ENCODE measurements at regions not wholly inside any gene's neighbourhood (a gene's known extent, or its start where the extent isn't known, plus 50 kb on each side); places are given as distances from the start of the nearest gene placed in this dataset.

- H3K27ac ChIP-seq = no peak overlapping the region
- no peaks in the 10 kb centered on the region for H3K36me3 ChIP-seq
- DNase-seq = no peak
- intact Hi-C loops (cut with DNase I) = no loop called here
- TF ChIP-seq POLR2AphosphoS5 (IDR thresholded peaks at IDR 0.05) (no peak), CTCF (IDR thresholded peaks at IDR 0.05) (no peak), POLR2A (IDR thresholded peaks at IDR 0.05) (no peak), EP300 (IDR thresholded peaks at IDR 0.05) (no peak)
- H3K4me3 ChIP-seq = no peak overlapping the region
- WGBS, 2 donors = 93 to 94% methylated on average over 5 of the region's 5 CpGs
- no peaks in the 10 kb centered on the region for H3K4me1 ChIP-seq
- H3K27me3 ChIP-seq = no peaks in the 10 kb centered on the region
- no peaks in the 10 kb centered on the region for H3K9me3 ChIP-seq
Measured at GRCh38 chr5:2888520-2889060, 137.1 kb upstream of the IRX2 start.

GRCh38 chr5:2887481-2888348 is 136.2 kb upstream of the IRX2 start:
- Histone ChIP-seq H3K9me3 (no peaks in the 10 kb centered on the region), H3K27ac (no peak overlapping the region), H3K36me3 (no peaks in the 10 kb centered on the region), H3K4me3 (no peak overlapping the region), H3K27me3 (no peaks in the 10 kb centered on the region), H3K4me1 (no peaks in the 10 kb centered on the region)
- no peak for TF ChIP-seq EP300 (IDR thresholded peaks at IDR 0.05)
- TF ChIP-seq CTCF (IDR thresholded peaks at IDR 0.05) = no peak
- TF ChIP-seq POLR2A (IDR thresholded peaks at IDR 0.05) = no peak
- no peak for TF ChIP-seq POLR2AphosphoS5 (IDR thresholded peaks at IDR 0.05)
- no peak for DNase-seq
- WGBS, 2 donors = 71 to 79% methylated on average over 7 of the region's 7 CpGs
- intact Hi-C loops (cut with DNase I) = no loop called here

GRCh38 chr5:2886531-2886930 is 135.1 kb upstream of the IRX2 start:
- no peak overlapping the region for H3K4me3 ChIP-seq
- no peak for TF ChIP-seq CTCF (IDR thresholded peaks at IDR 0.05)
- TF ChIP-seq POLR2A (IDR thresholded peaks at IDR 0.05) = no peak
- TF ChIP-seq POLR2AphosphoS5 (IDR thresholded peaks at IDR 0.05) = no peak
- no peak for TF ChIP-seq EP300 (IDR thresholded peaks at IDR 0.05)
- no peaks in the 10 kb centered on the region for H3K36me3 ChIP-seq
- 58 to 71% methylated on average over 3 of the region's 3 CpGs for WGBS, 2 donors
- no peak overlapping the region for H3K27ac ChIP-seq
- H3K4me1 ChIP-seq = no peaks in the 10 kb centered on the region
- H3K9me3 ChIP-seq = no peaks in the 10 kb centered on the region
- intact Hi-C loops (cut with DNase I) = no loop called here
- DNase-seq = no peak
- no peaks in the 10 kb centered on the region for H3K27me3 ChIP-seq

GRCh38 chr5:2883771-2884170 is 132.3 kb upstream of the IRX2 start:
- peak; percentile 10 for DNase-seq
- no peak for TF ChIP-seq EP300 (IDR thresholded peaks at IDR 0.05)
- no peak for TF ChIP-seq CTCF (IDR thresholded peaks at IDR 0.05)
- no peak for TF ChIP-seq POLR2A (IDR thresholded peaks at IDR 0.05)
- TF ChIP-seq POLR2AphosphoS5 (IDR thresholded peaks at IDR 0.05) = no peak
- intact Hi-C loops (cut with DNase I) = no loop called here

More at GRCh38 chr5:2883771-2884170, 132.3 kb upstream of the IRX2 start:
- peaks cover 0 to 7% (median 3%) of the 10 kb centered on the region in 4 donors for H3K9me3 ChIP-seq
- no peaks in the 10 kb centered on the region for H3K36me3 ChIP-seq
- H3K4me1 ChIP-seq = no peaks in the 10 kb centered on the region
- no peak overlapping the region for H3K27ac ChIP-seq
- no peak overlapping the region for H3K4me3 ChIP-seq
- peaks cover 0 to 4% (median 0%) of the 10 kb centered on the region in 3 donors for H3K27me3 ChIP-seq
- WGBS, 2 donors = 90 to 91% methylated on average over 8 of the region's 8 CpGs

Measured in sigmoid colon (tissue), 6 donors.